Fibroblast of skin of back (primary cell): ENCODE measurements at regions not wholly inside any gene's neighbourhood (a gene's known extent, or its start where the extent isn't known, plus 50 kb on each side); places are given as distances from the start of the nearest gene placed in this dataset.
A peak's percentile ranks its signal among the peaks of the same experiment; 100 is the strongest.
"Not testable (repeated sequence)": the region's sequence is repeated elsewhere in the genome, so short reads cannot be mapped to it uniquely, and the experiment has no call there.

ENCODE experiments used
- DNase-seq: peaks from one replicate; pipeline ENCODE4 v3.0.0-alpha.2; 2013

GRCh38 chr2:187198136-187198535 lies 249.9 kb downstream of the CALCRL start:
- DNase-seq: no peak

GRCh38 chr2:187194049-187194448 lies 254.0 kb downstream of the CALCRL start:
- no peak for DNase-seq

DNA sequence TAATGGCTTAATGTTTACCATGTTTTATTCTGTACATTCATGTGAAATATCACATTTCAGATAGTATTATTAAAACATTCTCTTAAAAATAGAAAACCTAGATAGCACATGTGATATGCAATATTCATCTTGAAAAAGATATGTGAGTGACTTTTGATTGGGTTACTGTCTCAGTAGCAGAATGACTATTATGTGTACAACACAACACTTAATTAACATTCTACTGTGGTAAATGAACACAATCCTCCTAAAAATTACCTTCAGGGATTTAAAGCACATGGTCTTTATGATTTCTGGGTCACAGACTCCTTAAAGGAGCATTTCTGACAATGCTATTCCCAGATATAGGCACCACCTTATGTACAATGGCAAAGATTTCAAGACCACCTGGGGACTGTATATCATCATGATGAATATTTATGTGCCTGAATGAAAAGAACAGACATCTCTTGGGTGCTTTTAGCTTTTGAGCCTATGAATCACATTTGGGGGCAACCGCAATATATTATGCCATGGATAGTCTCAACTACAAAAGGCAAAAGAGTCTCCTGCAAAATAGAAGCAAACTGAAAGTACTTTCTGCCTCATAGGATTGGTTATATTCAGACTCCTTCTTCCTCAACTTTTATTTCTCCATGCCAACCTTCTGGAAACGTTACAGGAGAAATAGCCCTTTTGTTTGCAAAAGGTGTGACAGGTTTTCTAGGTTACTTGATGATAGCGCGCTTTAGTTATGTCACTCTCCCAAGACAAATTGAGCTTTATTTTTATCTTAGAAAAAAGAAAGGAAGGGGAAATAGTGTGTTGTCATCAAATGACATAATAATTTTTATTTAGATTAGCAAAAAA lies 259.0 kb downstream of the CALCRL start:
- no peak for DNase-seq

- DNase-seq: no peak
Observed at GRCh38 chr2:187187519-187187918, 260.5 kb downstream of the CALCRL start.

- DNase-seq: no peak
Observed at GRCh38 chr2:187180529-187180928, 267.5 kb downstream of the CALCRL start.

DNA sequence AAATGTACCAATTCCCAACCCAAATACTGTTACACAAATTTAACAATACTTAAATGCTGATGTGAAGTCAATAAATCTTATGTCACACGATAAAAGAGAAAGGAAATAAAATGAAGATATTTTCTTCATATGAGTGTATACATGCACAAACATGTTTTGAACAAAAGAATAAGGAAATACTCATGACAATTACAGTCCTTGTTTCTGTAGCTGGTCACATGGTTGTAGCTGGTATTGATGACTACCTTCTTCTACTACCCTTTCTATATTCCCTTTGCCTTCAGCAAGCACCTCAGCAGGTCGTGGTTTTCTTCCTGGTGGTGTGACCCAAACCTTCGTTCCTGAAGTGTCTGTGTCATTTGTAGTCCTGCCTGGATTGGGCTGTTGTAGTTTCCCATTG lies 269.2 kb downstream of the CALCRL start:
- DNase-seq: not testable (repeated sequence)

DNA sequence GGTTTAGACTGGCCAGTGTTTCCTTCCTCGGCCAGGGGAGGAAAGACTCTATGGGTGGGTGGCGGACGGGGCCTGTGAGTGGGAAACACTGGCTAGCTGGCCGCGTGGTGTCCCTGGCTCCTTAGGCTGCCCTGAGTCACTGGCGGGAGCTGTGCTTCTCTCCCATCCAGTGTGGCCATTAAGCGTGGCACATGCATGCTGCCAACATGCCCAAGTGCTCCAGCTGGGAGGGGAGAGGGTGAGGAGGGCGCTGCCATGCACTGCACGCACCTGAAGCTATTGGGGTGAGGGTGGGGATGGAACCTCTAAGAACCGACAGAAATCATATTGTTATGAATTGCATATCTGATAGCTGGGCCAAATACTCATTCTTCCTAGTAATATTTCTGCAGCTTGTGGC lies 270.8 kb downstream of the CALCRL start:
- no peak for DNase-seq

DNA sequence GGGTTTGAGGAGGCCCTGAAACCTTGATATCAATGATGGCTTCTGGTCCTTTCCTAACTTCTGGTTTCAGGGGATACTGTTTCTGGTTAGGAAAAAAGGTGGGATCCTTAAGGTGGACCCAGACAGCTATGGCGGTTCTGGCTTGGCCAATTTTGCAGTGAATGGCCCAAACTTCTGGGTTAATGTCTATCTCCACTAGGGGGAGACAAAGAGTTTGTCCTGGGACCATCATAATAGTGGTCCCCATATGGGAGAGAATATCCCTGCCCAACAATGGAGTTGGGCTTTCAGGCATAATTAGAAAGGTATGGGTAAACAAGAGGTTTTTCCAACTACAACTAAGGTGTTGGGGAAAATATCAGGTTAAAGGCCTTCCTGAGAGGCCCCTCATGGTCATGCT lies 273.5 kb downstream of the CALCRL start:
- no peak for DNase-seq

DNA sequence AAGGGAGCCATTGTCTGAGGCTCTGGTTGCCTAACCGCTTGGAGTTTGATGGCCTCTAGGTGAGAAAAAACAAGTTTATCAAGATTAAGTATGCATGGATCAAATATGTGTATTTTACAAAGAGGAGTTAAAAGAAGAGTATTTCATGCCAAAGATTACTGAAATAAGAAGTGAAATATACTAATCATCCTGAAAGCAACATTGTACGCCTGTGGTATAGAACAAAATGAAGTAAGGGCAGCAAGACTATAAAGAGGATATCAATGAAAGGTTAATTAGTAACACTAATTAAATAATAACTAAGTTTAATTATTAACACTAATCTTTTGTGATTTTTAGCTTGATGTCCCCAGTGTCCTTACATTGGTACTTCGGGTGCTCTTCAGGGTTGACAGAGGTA lies 276.7 kb downstream of the CALCRL start:
- no peak for DNase-seq

DNA sequence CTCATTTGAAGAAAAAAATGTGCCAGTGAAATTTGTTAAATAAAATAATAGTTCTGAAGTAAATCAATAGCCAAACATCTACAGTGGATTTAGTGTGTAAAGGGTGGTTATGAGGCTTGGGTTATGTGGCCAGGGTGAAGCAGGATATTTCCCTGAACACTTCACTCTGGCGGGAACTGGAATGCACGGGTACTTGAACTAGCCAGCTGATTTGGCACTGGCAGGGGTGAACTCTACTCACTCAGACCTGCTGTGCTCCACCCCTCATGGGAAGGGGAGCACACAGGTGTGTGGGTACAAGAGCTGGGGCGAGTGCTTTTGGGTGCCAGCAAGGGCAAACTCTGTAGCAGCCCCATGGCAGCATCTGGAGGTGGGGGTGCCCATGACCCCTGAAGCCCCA lies 278.2 kb downstream of the CALCRL start:
- no peak for DNase-seq

DNA sequence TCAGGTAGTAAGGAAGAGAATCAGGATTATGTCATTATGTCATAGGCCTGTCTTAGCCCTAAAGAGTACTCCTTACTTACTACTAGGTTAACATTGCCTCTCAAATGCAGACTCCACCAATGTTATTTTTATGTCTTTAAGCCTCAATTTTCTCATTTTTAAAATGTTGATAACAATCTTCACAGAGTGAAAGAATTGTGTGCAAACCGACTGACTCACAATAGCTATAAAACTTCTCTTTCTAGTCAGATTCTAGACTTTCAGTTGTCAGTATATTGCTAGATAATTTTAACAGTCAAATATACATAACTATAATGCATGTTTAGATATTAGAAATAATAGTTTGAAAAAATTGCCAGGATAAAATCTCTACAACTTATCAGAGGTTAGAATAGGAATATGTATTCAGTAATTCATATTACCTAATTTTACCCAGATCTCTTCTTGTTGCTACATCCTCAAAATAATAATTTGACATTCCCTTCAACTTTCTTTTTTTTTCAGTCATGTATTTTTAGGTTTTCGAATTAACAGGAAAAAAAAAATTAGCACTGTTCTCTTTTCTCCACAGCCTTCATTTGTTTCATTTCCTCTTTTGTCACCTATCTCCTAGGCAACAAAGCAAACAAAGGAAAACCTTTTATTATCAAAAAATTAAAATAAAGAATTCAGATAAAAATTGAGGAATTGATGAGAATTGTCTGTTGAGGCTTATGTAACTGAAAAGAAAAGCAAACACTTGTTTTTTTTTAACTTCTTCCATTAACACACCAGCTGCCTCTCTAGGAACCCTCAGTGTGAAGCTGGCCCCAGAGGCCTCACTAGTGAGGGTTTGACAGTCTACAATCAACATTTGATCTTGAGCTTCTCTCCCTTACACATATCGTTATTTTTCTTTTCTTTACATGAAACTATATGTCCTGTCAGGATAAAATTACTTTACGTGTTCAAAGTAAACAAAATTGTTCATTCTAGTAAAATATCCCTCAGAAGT lies 279.0 kb downstream of the CALCRL start:
- no peak for DNase-seq

GRCh38 chr2:187167491-187167890 lies 280.6 kb downstream of the CALCRL start:
- no peak for DNase-seq

- no peak for DNase-seq
Observed at GRCh38 chr2:187165936-187166610, 282.0 kb downstream of the CALCRL start.

GRCh38 chr2:187158452-187158851 lies 289.6 kb downstream of the CALCRL start:
- DNase-seq: no peak

DNA sequence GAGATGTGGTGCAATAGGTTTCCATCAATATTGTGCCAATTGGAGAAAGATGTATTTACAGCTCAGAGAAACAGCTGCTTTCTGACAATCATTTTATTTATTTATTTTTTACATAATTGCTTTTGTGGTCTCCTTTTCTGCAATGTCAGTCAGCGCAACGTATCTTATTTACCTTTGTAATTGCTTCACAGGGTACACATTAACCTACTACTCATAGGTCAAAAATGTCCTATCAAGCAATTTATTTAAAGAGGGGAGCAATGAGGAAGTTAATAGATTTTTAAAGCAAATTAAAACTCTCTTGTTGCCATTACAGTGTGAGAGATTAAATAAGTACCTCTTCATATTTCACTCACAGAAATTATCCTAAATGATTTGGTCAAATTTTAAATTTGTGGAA lies 291.0 kb downstream of the CALCRL start:
- DNase-seq: no peak

DNA sequence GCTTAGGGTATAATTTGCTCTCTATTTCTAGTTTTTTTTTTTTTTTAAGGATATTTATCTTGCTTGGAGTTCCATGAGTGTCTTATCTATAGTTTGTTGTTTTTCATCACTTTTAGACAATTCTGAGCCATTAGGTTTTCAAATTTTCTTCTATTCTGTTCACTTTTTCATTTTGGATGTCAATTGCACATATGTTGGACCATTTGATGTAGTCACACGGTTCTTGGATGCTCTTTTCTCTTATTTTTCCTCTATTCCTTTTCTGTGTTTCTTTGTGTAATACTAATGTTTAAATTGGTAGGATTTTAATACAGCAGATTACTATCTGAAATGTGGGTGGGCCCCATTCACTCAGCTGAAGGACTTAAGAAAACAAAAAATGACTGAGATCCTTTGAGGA lies 292.6 kb downstream of the CALCRL start:
- no peak for DNase-seq

- DNase-seq: peak; percentile 42
Observed at GRCh38 chr2:187150670-187151069, 297.4 kb downstream of the CALCRL start.

DNA sequence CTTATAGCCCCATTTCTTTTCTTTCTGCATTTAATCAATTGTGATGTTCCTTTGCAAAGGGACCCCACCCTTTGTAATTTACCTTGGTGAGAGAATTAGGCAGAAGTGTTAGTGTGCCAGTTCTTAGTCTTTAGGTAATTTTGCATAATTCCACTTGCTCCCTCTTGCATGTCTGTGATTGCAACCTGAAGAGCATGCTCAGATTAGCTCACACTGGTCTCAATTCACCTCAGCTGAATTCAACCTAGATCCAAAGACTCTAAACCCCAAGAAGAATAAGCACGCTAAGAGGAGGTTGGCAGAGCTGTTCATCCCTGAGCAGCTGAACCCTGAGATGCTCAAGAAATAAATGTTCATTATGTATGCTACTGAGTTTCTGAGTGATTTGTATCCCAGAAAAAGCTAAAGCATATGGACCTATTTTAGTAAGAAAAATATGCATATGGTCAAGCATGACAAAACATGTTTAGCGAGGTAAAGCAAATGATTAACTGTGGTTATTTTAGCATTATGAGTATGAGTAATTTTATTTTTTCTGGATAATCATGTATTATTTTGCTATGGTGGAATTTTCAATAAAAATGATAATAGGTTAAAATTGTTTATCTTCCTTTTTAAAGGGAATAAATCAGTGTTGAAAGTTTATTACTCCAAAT lies 299.2 kb upstream of the ZSWIM2 start:
- DNase-seq: no peak

- no peak for DNase-seq
Observed at GRCh38 chr2:187143537-187143936, 294.6 kb upstream of the ZSWIM2 start.

GRCh38 chr2:187139469-187139868 lies 290.5 kb upstream of the ZSWIM2 start:
- no peak for DNase-seq

- peak; percentile 34 for DNase-seq
Observed at GRCh38 chr2:187138265-187138664, 289.3 kb upstream of the ZSWIM2 start.

- DNase-seq: no peak
Observed at GRCh38 chr2:187136646-187137045, 287.7 kb upstream of the ZSWIM2 start.
